AG10803 (cell line): ENCODE measurements at regions not wholly inside any gene's neighbourhood (a gene's known extent, or its start where the extent isn't known, plus 50 kb on each side); places are given as distances from the start of the nearest gene placed in this dataset.
"Not testable (repeated sequence)": the region's sequence is repeated elsewhere in the genome, so short reads cannot be mapped to it uniquely, and the experiment has no call there.

Experiments used
- DNase-seq: peaks from one replicate; pipeline ENCODE4 v3.0.0; 2010; ENCODE audit warnings: low read depth
- H3K4me3 ChIP-seq: 2 replicates; pipeline ENCODE4 v1.5.1; 2011; ENCODE audit warnings: mild to moderate bottlenecking, low read length, control low read depth

- H3K4me3 ChIP-seq, DNase-seq: not testable (repeated sequence)
These were observed 103.0 kb upstream of the FAM25C start for GRCh38 chr10:48102410-48103146.

- not testable (repeated sequence) for DNase-seq
These were observed 99.3 kb upstream of the FAM25C start for GRCh38 chr10:48098854-48099253.

GRCh38 chr10:48090706-48091105, 91.1 kb upstream of the FAM25C start:
- not testable (repeated sequence) for H3K4me3 ChIP-seq, DNase-seq

More at GRCh38 chr10:48098854-48099253, 99.3 kb upstream of the FAM25C start:
- H3K4me3 ChIP-seq = not testable (repeated sequence)

GRCh38 chr10:48088087-48088486, 88.5 kb upstream of the FAM25C start:
- DNase-seq = peak; percentile 0
- H3K4me3 ChIP-seq = not testable (repeated sequence)

DNA sequence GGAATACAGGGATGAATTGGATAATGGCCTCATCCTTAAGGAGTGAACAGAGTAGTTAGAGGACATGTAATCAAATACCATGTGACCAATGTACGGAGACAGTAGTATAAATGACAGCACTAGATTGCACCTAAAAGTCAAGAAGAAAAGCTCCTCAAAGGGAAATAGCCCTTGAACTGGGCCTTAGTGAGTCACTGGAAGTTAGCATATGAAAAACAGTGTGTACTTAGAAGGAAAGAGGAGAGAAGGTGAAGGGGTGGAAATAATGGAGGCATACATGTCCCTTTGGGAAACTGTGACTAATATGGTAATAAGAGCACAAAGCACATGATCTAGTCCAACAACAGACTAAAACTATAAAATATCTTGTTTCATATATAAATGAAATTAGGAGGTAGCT, 84.9 kb upstream of the FAM25C start:
- not testable (repeated sequence) for DNase-seq, H3K4me3 ChIP-seq

- not testable (repeated sequence) for DNase-seq, H3K4me3 ChIP-seq
These were observed 71.6 kb upstream of the FAM25C start for GRCh38 chr10:48071228-48071627.

- not testable (repeated sequence) for H3K4me3 ChIP-seq, DNase-seq
These were observed 64.5 kb upstream of the FAM25C start for GRCh38 chr10:48063944-48064625.

DNA sequence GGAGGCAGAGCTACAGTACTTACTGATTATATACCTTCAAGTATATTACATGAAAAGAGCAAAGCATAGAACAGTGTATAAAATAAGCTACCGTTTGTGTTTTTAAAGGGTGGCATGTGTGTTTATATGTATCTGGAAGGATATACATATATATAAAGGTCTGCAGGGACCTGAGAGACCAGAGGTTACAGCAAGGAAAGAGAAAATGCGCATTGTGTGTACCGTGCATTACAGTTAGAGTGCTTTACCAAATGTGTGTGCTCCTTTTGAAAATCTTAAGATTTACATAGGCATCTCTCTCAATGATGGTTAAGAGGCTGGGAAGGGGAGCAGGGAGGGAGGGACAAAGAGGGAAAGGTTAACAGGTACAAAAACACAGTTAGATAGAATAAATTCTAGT, 55.8 kb upstream of the FAM25C start:
- not testable (repeated sequence) for DNase-seq, H3K4me3 ChIP-seq
